IMR-90 (cell line): ENCODE measurements at regions not wholly inside any gene's neighbourhood (a gene's known extent, or its start where the extent isn't known, plus 50 kb on each side); places are given as distances from the start of the nearest gene placed in this dataset.

Experiments used
- ATAC-seq: fragments of 200-7000 bp; cut with Tn5 transposase; 2 replicates; pipeline ENCODE4 v1.9.1; 2020; ENCODE audit warnings: low read depth, mild to moderate bottlenecking, moderate library complexity
- BruUV-seq: library from RNA; stranded (reverse); fragments of 400-500 nt; replicated peaks from 2 replicates; lab custom pipeline; 2021; lab: Mats Ljungman, UMichigan
- CTCF ChIA-PET: fragments of 300-600 bp; formaldehyde crosslinking; extraction: SDS; loops from one replicate; lab custom pipeline; 2021; ENCODE audit warnings: antibody characterized with exemption; lab: Yijun Ruan, JAX
- POLR2A ChIA-PET: fragments of 300-600 bp; sonication (Branson Sonifier 250); formaldehyde crosslinking; loops from one replicate; lab custom pipeline; 2022; ENCODE audit warnings: antibody characterized with exemption; ENCODE audit not compliant: unreplicated experiment; lab: Charles Lee
- DNase-seq: peaks from one replicate; pipeline ENCODE4 v3.0.0; 2013
- H2AFZ ChIP-seq: replicated peaks from 2 replicates; pipeline ENCODE3; 2013; ENCODE audit warnings: low read length, mild to moderate bottlenecking; ENCODE audit not compliant: poor library complexity
- H2AK5ac ChIP-seq: 2 replicates; pipeline ENCODE4 v1.6.1; 2013; ENCODE audit warnings: low read depth, low read length, inconsistent platforms
- H2AK9ac ChIP-seq: replicated peaks from 2 replicates; pipeline ENCODE3; 2013; ENCODE audit warnings: mild to moderate bottlenecking, low read depth, low read length, moderate library complexity; ENCODE audit not compliant: poor library complexity
- H2BK120ac ChIP-seq: 2 replicates; pipeline ENCODE4 v1.6.1; 2013; ENCODE audit warnings: low read depth, low read length, inconsistent platforms
- H2BK15ac ChIP-seq: 3 replicates; pipeline ENCODE4 v1.6.1; 2013; ENCODE audit warnings: low read depth, low read length, inconsistent platforms
- H2BK20ac ChIP-seq: 2 replicates; pipeline ENCODE4 v1.6.1; 2013; ENCODE audit warnings: low read depth, mild to moderate bottlenecking, inconsistent platforms, low read length, moderate library complexity
- H2BK5ac ChIP-seq: 2 replicates; pipeline ENCODE4 v1.6.1; 2013; ENCODE audit warnings: mild to moderate bottlenecking, low read depth, low read length, inconsistent platforms; ENCODE audit not compliant: poor library complexity, severe bottlenecking
- H3K14ac ChIP-seq: replicated peaks from 2 replicates; pipeline ENCODE4 v1.6.1; 2013; ENCODE audit warnings: low read depth, low read length, inconsistent platforms
- H3K18ac ChIP-seq: 2 replicates; pipeline ENCODE4 v1.6.1; 2013; ENCODE audit warnings: low read depth, low read length, control low read depth
- H3K23ac ChIP-seq: 2 replicates; pipeline ENCODE4 v1.6.1; 2013; ENCODE audit warnings: low read depth, low read length, inconsistent platforms
- H3K27ac ChIP-seq: 2 replicates; pipeline ENCODE4 v1.5.1; 2013; ENCODE audit warnings: mild to moderate bottlenecking, control low read depth, low read length; ENCODE audit not compliant: insufficient read depth
- H3K27me3 ChIP-seq: 2 replicates; pipeline ENCODE4 v1.6.1; 2013; ENCODE audit warnings: low read length; ENCODE audit not compliant: control insufficient read depth, insufficient read depth
- H3K36me3 ChIP-seq: 2 replicates; pipeline ENCODE4 v1.6.1; 2013; ENCODE audit warnings: low read length, mixed read lengths; ENCODE audit not compliant: control insufficient read depth, insufficient read depth
- H3K4ac ChIP-seq: 2 replicates; pipeline ENCODE4 v1.6.1; 2013; ENCODE audit warnings: low read depth, low read length, inconsistent platforms
- H3K4me1 ChIP-seq: 2 replicates; pipeline ENCODE4 v1.6.1; 2013; ENCODE audit warnings: low read length, mixed read lengths; ENCODE audit not compliant: control insufficient read depth, insufficient read depth
- H3K4me2 ChIP-seq: 2 replicates; pipeline ENCODE4 v1.6.1; 2013; ENCODE audit warnings: low read depth, mild to moderate bottlenecking, control low read depth, low read length, moderate library complexity
- H3K4me3 ChIP-seq: 2 replicates; pipeline ENCODE4 v1.5.1; 2013; ENCODE audit warnings: low read depth, mild to moderate bottlenecking, control low read depth, low read length, moderate library complexity; ENCODE audit not compliant: insufficient read depth
- H3K56ac ChIP-seq: 2 replicates; pipeline ENCODE4 v1.6.1; 2013; ENCODE audit warnings: low read length, inconsistent platforms; ENCODE audit not compliant: insufficient read depth; ENCODE audit errors: extremely low read depth
- H3K79me1 ChIP-seq, 2 experiments: 2 replicates each; pipeline ENCODE4 v1.6.1; 2013; ENCODE audit warnings: low read length in 2 of 2, inconsistent platforms in 1 of 2, low read depth in 1 of 2
- H3K9ac ChIP-seq: 2 replicates; pipeline ENCODE4 v1.6.1; 2013; ENCODE audit warnings: low read depth, low read length, control low read depth
- H3K9me1 ChIP-seq: 2 replicates; pipeline ENCODE4 v1.6.1; 2013; ENCODE audit warnings: low read length, inconsistent platforms; ENCODE audit not compliant: insufficient read depth
- H3K9me3 ChIP-seq: 2 replicates; pipeline ENCODE4 v1.6.1; 2013; ENCODE audit warnings: low read length; ENCODE audit not compliant: control insufficient read depth, insufficient read depth
- H4K20me1 ChIP-seq: 2 replicates; pipeline ENCODE4 v1.6.1; 2013; ENCODE audit warnings: low read length, inconsistent platforms; ENCODE audit not compliant: insufficient read depth
- H4K5ac ChIP-seq: 2 replicates; pipeline ENCODE4 v1.6.1; 2013; ENCODE audit warnings: mild to moderate bottlenecking, low read depth, low read length, control low read depth
- H4K8ac ChIP-seq, 2 experiments: 2 replicates each; pipeline ENCODE4 v1.6.1; 2013; ENCODE audit warnings: low read depth in 2 of 2, low read length in 2 of 2, control low read depth in 1 of 2, inconsistent platforms in 1 of 2
- H4K91ac ChIP-seq: 2 replicates; pipeline ENCODE4 v1.6.1; 2013; ENCODE audit warnings: low read depth, low read length, inconsistent platforms; ENCODE audit not compliant: insufficient read depth
- BHLHE40 ChIP-seq: fragments of 150-350 bp; IDR thresholded peaks from 2 replicates; pipeline ENCODE4 v1.6.1; 2016; ENCODE audit warnings: mild to moderate bottlenecking, low read depth, low read length
- CEBPB ChIP-seq: IDR thresholded peaks from 2 replicates; pipeline ENCODE4 v1.6.1; 2012; ENCODE audit warnings: low read depth, low read length, improper control_type of control experiment
- POLR2A ChIP-seq: IDR thresholded peaks from 2 replicates; pipeline ENCODE4 v1.6.1; 2012; ENCODE audit warnings: mild to moderate bottlenecking, low read depth, low read length
- RFX5 ChIP-seq: IDR thresholded peaks from 2 replicates; pipeline ENCODE4 v1.8.0; 2012; ENCODE audit warnings: low read depth, mild to moderate bottlenecking, low read length, moderate library complexity
- SMC3 ChIP-seq: fragments of 150-350 bp; IDR thresholded peaks from 2 replicates; pipeline ENCODE4 v1.6.1; 2016; ENCODE audit warnings: low read depth, mild to moderate bottlenecking, antibody characterized with exemption, low read length, moderate library complexity
- WGBS, 2 experiments: methylation state at CpG; one replicate each; pipeline versions ENCODE4 v1.1.5 to v1.1.7; 2013; ENCODE audit warnings: missing lambda C conversion rate in 2 of 2; ENCODE audit not compliant: insufficient read length in 1 of 2; ENCODE audit errors: extremely low coverage in 2 of 2; 5-methylcytosine and 5-hydroxymethylcytosine counted together
- dilution Hi-C: fragments of 300-500 bp; cut with HindIII; formaldehyde crosslinking; loops from one replicate; pipeline ENCODE4 v1.14.3; 2018; ENCODE audit warnings: low sequenced_read_pairs; ENCODE audit not compliant: unreplicated experiment
- in situ Hi-C: fragments of 300-500 bp; cut with MboI; formaldehyde crosslinking; loops from 3 replicates; pipeline ENCODE4 v1.14.3; 2019; ENCODE audit warnings: low sequenced_read_pairs, inconsistent platforms, mixed read lengths
- intact Hi-C: fragments of 100-400 bp; cut with micrococcal nuclease; formaldehyde crosslinking; loops from 2 replicates; pipeline ENCODE4 v1.10.0; 2022
- TF ChIP-seq, protein P1 (sequence below): fragments of 150-350 bp; IDR thresholded peaks from 2 replicates; pipeline ENCODE4 v1.6.1; 2016; ENCODE audit warnings: low read depth, mild to moderate bottlenecking, low read length, moderate library complexity, borderline replicate concordance
- TF ChIP-seq, protein P2 (sequence below): fragments of 150-350 bp; IDR thresholded peaks from 2 replicates; pipeline ENCODE4 v1.6.1; 2017; ENCODE audit warnings: mild to moderate bottlenecking, antibody characterized with exemption, low read length, low read depth

DNA sequence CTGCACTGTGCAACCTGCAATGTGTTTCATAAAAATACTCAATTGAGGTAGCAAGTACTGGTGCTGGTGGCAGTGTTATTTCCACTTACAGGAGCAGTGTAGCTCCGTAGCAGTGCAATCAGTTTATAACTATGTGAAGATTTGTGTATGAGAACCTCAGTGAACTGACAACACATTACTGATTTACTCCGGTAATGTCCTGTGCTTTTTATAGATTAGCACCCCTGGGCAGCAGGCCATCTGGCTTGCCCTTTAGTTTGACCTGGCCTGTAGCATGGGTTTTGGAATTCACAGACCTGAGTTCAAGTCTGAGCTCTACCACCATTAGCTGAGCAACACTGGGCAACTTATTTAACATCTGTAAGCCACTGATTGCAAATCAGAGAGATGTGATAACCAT, 78.6 kb upstream of the GBA3 start:
- Histone ChIP-seq H2AK5ac (no peak overlapping the region), H2BK5ac (no peak overlapping the region), H3K27ac (no peak overlapping the region), H3K4me2 (no peak overlapping the region), H3K36me3 (no peaks in the 10 kb centered on the region), H3K4me3 (no peak overlapping the region), H2BK20ac (no peak overlapping the region), H3K18ac (no peak overlapping the region), H3K9me1 (no peaks in the 10 kb centered on the region), H3K79me1 (no peaks in the 10 kb centered on the region), H4K8ac (no peak overlapping the region), H3K9ac (no peak overlapping the region), H3K4me1 (no peaks in the 10 kb centered on the region), H4K91ac (no peak overlapping the region), H4K20me1 (no peaks in the 10 kb centered on the region), H2AFZ (no peak overlapping the region), H3K23ac (no peak overlapping the region), H3K4ac (no peak overlapping the region), H2BK15ac (no peak overlapping the region), H4K5ac (no peak overlapping the region), H3K9me3 (no peaks in the 10 kb centered on the region), H2AK9ac (no peak overlapping the region), H3K14ac (no peak overlapping the region), H3K56ac (no peak overlapping the region), H3K27me3 (no peaks in the 10 kb centered on the region), H2BK120ac (no peak overlapping the region)
- dilution Hi-C loops (no loop called here), intact Hi-C loops (no loop called here), in situ Hi-C loops (no loop called here)
- no CpG with 5 or more reads among the region's 2 CpGs for WGBS, 2 experiments
- TF ChIP-seq CEBPB: no peak
- no peak for TF ChIP-seq RFX5
- no peak for TF ChIP-seq POLR2A
- TF ChIP-seq SMC3: no peak
- TF ChIP-seq, protein P1, sequence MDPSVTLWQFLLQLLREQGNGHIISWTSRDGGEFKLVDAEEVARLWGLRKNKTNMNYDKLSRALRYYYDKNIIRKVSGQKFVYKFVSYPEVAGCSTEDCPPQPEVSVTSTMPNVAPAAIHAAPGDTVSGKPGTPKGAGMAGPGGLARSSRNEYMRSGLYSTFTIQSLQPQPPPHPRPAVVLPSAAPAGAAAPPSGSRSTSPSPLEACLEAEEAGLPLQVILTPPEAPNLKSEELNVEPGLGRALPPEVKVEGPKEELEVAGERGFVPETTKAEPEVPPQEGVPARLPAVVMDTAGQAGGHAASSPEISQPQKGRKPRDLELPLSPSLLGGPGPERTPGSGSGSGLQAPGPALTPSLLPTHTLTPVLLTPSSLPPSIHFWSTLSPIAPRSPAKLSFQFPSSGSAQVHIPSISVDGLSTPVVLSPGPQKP: no peak
- TF ChIP-seq, protein P2, sequence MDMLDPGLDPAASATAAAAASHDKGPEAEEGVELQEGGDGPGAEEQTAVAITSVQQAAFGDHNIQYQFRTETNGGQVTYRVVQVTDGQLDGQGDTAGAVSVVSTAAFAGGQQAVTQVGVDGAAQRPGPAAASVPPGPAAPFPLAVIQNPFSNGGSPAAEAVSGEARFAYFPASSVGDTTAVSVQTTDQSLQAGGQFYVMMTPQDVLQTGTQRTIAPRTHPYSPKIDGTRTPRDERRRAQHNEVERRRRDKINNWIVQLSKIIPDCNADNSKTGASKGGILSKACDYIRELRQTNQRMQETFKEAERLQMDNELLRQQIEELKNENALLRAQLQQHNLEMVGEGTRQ: no peak
- no peak for TF ChIP-seq BHLHE40
- BruUV-seq: no TSS peak
- POLR2A ChIA-PET: no interaction called here
- ATAC-seq (no peak), DNase-seq (no peak)
- CTCF ChIA-PET: no interaction called here
